Ovary (tissue), 7 donors: ENCODE measurements at regions not wholly inside any gene's neighbourhood (a gene's known extent, or its start where the extent isn't known, plus 50 kb on each side); places are given as distances from the start of the nearest gene placed in this dataset.
"Not testable (repeated sequence)": the region's sequence is repeated elsewhere in the genome, so short reads cannot be mapped to it uniquely, and the experiment has no call there.

Experiments
- DNase-seq, 5 donors: peaks; one replicate each; pipeline ENCODE4 v3.0.0-alpha.2; 2019 to 2020
- H3K27ac ChIP-seq, 2 donors: fragments of 200-600 bp; one replicate each; pipeline versions ENCODE4 v1.5.1 to v1.8.0; 2019 to 2022
- H3K27me3 ChIP-seq: fragments of 200-600 bp; one replicate; pipeline ENCODE4 v1.8.0; 2022
- H3K36me3 ChIP-seq: fragments of 200-600 bp; sonication (generic); one replicate; pipeline ENCODE4 v1.5.1; 2019
- H3K4me1 ChIP-seq: one replicate; pipeline ENCODE4 v1.8.1; 2013; ENCODE audit warnings: mild to moderate bottlenecking, moderate library complexity; ENCODE audit not compliant: insufficient read depth
- H3K4me3 ChIP-seq: fragments of 200-600 bp; sonication (generic); one replicate; pipeline ENCODE4 v1.5.1; 2017
- H3K9me3 ChIP-seq, 2 donors: fragments of 200-600 bp in 1 of 2; sonication (generic) in 1 of 2; one replicate each; pipeline versions ENCODE4 v1.5.1 to v1.8.1; 2013 to 2019; ENCODE audit warnings: mild to moderate bottlenecking in 1 of 2, moderate library complexity in 1 of 2
- CTCF ChIP-seq, 3 donors: fragments of 450-650 bp in 2 of 3; fragments of 200-600 bp in 1 of 3; IDR thresholded peaks; one replicate each; pipeline versions ENCODE4 v1.5.1 to v1.8.0; 2016 to 2022; ENCODE audit warnings: antibody characterized with exemption in 3 of 3, mild to moderate bottlenecking in 1 of 3
- EP300 ChIP-seq: sonication (generic); formaldehyde crosslinking; IDR thresholded peaks from one replicate; pipeline ENCODE4 v1.6.1; 2017; ENCODE audit warnings: antibody characterized with exemption
- POLR2A ChIP-seq: fragments of 450-650 bp; IDR thresholded peaks from one replicate; pipeline ENCODE4 v1.6.1; 2017; ENCODE audit warnings: antibody characterized with exemption, mild to moderate bottlenecking, moderate library complexity
- WGBS, 3 donors: extraction: QIAGEN DNeasy Blood & Tissue Kit in 1 of 3; methylation state at CpG; one replicate each; pipeline versions ENCODE4 v1.1.5 to v1.1.7; 2013 to 2017; 5-methylcytosine and 5-hydroxymethylcytosine counted together
- intact Hi-C, 4 donors: fragments of 100-400 bp; cut with DNase I; formaldehyde crosslinking; loops; one replicate each; pipeline versions ENCODE4 v1.11.0 to v1.15.1; 2022 to 2023
- donor health status: DM: no; HTN: no; CAD: no; lungs with moderate emphysema.
- donor health status: DM: no; HTN: no; CAD: no.
- donor health status: Bipolar disorder and iron deficiency.
- donor health status: DM: no; HTN: no; CAD: no.
- donor health status: DM: yes; HTN: yes; CAD: no.

- WGBS, 3 donors = 83 to 86% (median 86%) methylated on average over 2 of the region's 2 CpGs
- Histone ChIP-seq H3K4me1 (no peaks in the 10 kb centered on the region), H3K9me3 (no peaks in the 10 kb centered on the region), H3K36me3 (no peaks in the 10 kb centered on the region), H3K27me3 (no peaks in the 10 kb centered on the region), H3K27ac (no peak overlapping the region), H3K4me3 (no peak overlapping the region)
- TF ChIP-seq EP300 (no peak), POLR2A (no peak), CTCF (IDR thresholded peaks at IDR 0.05) (no peak)
- DNase-seq = no peak
- intact Hi-C loops = no loop called here
Measured at GRCh38 chr2:4915357-4915756, 776.8 kb upstream of the SOX11 start.

DNA sequence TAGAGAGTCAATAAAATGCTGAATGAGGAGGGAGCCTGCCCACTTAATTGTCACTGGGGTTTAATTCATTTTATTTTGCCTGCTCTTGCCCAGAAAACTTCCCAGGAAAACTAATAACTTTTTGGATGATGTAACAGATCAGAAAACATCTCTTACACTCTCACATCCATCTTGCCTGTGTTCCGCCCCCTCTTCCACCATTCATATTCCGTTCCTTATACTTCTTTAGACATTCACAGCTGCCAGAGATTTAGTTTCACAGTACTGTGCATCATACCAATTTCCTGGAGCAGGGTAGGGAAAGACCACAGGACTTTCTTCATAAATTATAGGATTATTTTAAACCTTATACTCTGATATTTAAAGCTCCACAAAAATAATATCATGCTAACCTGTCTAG lies 776.1 kb upstream of the SOX11 start:
- H3K36me3 ChIP-seq = no peaks in the 10 kb centered on the region
- no peaks in the 10 kb centered on the region for H3K4me1 ChIP-seq
- intact Hi-C loops = no loop called here
- WGBS, 3 donors = 38 to 46% (median 43%) methylated on average over 2 of the region's 2 CpGs
- no peaks in the 10 kb centered on the region for H3K9me3 ChIP-seq
- H3K4me3 ChIP-seq = no peak overlapping the region
- no peaks in the 10 kb centered on the region for H3K27me3 ChIP-seq
- TF ChIP-seq CTCF (IDR thresholded peaks at IDR 0.05) (no peak), EP300 (no peak), POLR2A (no peak)
- no peak for DNase-seq
- H3K27ac ChIP-seq = no peak overlapping the region

GRCh38 chr2:4930704-4931103 lies 761.5 kb upstream of the SOX11 start:
- H3K27me3 ChIP-seq = no peaks in the 10 kb centered on the region
- intact Hi-C loops = no loop called here
- no peak for DNase-seq
- no peaks in the 10 kb centered on the region for H3K36me3 ChIP-seq
- no peak for TF ChIP-seq EP300
- no peak for TF ChIP-seq CTCF (IDR thresholded peaks at IDR 0.05)
- TF ChIP-seq POLR2A = no peak
- H3K4me3 ChIP-seq = no peak overlapping the region
- H3K27ac ChIP-seq = no peak overlapping the region
- 84 to 88% (median 86%) methylated on average over 5 of the region's 5 CpGs for WGBS, 3 donors
- H3K9me3 ChIP-seq = no peaks in the 10 kb centered on the region
- no peaks in the 10 kb centered on the region for H3K4me1 ChIP-seq

DNA sequence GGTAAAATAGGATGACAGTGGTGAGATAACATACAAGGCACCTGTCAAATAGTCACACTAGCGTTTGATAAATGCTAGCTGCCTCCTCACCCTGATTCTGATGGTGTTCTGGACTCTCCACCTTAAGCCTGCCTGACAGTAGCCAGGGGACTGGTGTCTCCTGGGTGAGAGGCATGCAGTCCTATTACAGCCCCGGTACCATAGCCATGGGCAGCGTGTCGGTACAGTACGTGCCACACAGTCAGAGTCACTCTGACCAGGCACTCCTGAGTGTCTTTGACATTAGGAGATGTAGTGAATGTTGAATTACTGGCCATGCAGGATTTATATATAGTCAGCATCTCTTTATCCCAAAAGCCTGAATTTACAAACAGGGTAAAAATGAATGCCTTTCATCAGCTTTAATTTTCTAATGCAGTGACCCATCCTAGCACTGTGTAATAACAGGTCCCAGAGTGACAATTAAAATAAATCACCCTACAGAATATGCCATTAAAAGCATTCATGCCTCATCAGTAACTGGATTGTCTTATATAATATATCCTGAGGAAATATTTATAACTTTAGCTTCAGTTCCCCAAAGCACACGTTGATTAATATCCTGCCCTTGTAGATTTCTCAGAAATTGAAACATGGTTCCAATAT lies 760.3 kb upstream of the SOX11 start:
- Histone ChIP-seq H3K27me3 (no peaks in the 10 kb centered on the region), H3K4me3 (no peak overlapping the region), H3K27ac (no peak overlapping the region), H3K36me3 (no peaks in the 10 kb centered on the region), H3K9me3 (no peaks in the 10 kb centered on the region), H3K4me1 (no peaks in the 10 kb centered on the region)
- TF ChIP-seq CTCF (IDR thresholded peaks at IDR 0.05) = no peak
- no peak for TF ChIP-seq EP300
- no peak for TF ChIP-seq POLR2A
- intact Hi-C loops = no loop called here
- no peak for DNase-seq
- 79 to 82% (median 81%) methylated on average over 6 of the region's 6 CpGs for WGBS, 3 donors

GRCh38 chr2:4935291-4935690 lies 756.9 kb upstream of the SOX11 start:
- WGBS, 3 donors = 95 to 97% (median 97%) methylated on average over 23 to 35 of the region's 35 CpGs
- H3K27ac ChIP-seq, H3K9me3 ChIP-seq, intact Hi-C loops, H3K36me3 ChIP-seq, H3K4me1 ChIP-seq, H3K4me3 ChIP-seq, DNase-seq, H3K27me3 ChIP-seq: not testable (repeated sequence)
